GM12892 (cell line): ENCODE measurements at regions not wholly inside any gene's neighbourhood (a gene's known extent, or its start where the extent isn't known, plus 50 kb on each side); places are given as distances from the start of the nearest gene placed in this dataset.
"Not testable (repeated sequence)": the region's sequence is repeated elsewhere in the genome, so short reads cannot be mapped to it uniquely, and the experiment has no call there.

ENCODE experiments used
- DNase-seq: peaks from one replicate; pipeline ENCODE4 v3.0.0; 2011; ENCODE audit not compliant: insufficient read length
- FAIRE-seq: peaks from 2 replicates; lab custom pipeline; 2011; peaks lifted over from hg19 to GRCh38; lab: Jason Lieb, UNC
- POLR2A ChIP-seq: IDR thresholded peaks from 2 replicates; pipeline ENCODE4 v1.6.1; 2011; ENCODE audit warnings: low read depth, low read length, control low read depth
- POLR2AphosphoS5 ChIP-seq: IDR thresholded peaks from 2 replicates; pipeline ENCODE4 v1.6.1; 2011; ENCODE audit warnings: low read depth, low read length, control low read depth
- TAF1 ChIP-seq: IDR thresholded peaks from 2 replicates; pipeline ENCODE4 v1.6.1; 2011; ENCODE audit warnings: low read depth, mild to moderate bottlenecking, control low read depth, low read length, borderline replicate concordance

DNA sequence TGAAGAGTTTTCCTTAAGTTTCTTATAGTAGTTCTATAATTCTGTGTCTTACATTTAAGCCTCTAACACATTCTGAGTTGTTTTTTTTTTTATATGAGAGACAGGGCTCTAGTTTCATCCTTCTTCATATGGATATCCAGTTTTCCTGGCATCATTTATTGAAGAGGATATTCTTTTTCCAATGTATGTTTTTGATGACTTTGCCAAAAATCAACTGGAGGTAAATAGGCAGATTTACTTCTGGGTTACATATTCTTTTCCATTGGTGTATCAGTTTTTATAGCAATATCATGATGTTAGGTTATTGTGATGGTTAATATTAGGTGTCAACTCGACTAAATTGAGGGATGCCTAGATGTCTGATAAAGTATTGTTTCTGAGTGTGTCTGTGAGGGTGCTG is 650.7 kb upstream of the GRID2 start:
- no peak for DNase-seq
- TF ChIP-seq POLR2A (no peak), TAF1 (no peak), POLR2AphosphoS5 (no peak)
- FAIRE-seq: no peak

- DNase-seq (no peak), FAIRE-seq (no peak)
- TF ChIP-seq TAF1 (no peak), POLR2A (no peak), POLR2AphosphoS5 (no peak)
These were observed 622.7 kb upstream of the GRID2 start for GRCh38 chr4:91681091-91681490.

DNA sequence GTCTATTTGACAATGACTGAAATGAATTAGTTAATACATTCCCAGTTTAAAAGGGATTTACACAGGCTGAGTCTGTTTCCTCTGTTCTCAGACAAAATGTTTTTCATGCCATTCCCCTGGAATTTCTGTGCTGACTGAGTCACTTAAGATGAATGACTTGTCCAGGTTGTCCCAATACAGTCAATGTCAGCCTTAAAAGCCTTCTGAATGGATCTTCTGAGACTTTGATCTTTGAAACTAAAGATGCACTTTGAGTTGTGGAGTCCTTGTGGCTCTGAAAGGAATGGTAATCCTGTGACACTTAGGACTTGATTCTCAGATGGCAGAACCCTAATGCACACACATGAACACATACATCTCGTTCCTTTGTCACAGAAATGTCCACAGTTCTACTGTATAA is 622.2 kb upstream of the GRID2 start:
- TF ChIP-seq TAF1 (no peak), POLR2AphosphoS5 (no peak), POLR2A (no peak)
- DNase-seq: no peak
- FAIRE-seq: no peak

DNA sequence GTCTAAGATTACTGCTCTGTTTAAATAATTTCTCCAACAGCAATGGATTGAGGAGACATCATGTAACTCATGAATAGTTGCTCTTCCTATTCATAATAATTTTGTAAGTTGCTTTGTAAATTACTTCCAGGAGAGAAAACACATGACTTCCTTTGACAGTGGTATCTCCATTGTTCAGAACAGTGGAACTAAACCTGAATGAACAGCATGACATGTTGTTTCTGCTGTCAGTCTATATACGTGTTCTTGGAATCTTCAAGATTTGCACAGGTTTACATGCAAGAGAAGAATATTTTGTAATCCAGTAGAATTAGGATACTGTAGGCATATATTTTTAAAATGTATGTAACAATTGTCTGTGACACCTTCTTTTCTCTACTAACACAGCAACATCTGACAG is 618.8 kb upstream of the GRID2 start:
- no peak for FAIRE-seq
- no peak for DNase-seq
- TF ChIP-seq POLR2AphosphoS5: no peak
- TF ChIP-seq POLR2A: no peak
- TF ChIP-seq TAF1: no peak

- DNase-seq: no peak
These were observed 615.4 kb upstream of the GRID2 start for GRCh38 chr4:91688413-91688812.

DNA sequence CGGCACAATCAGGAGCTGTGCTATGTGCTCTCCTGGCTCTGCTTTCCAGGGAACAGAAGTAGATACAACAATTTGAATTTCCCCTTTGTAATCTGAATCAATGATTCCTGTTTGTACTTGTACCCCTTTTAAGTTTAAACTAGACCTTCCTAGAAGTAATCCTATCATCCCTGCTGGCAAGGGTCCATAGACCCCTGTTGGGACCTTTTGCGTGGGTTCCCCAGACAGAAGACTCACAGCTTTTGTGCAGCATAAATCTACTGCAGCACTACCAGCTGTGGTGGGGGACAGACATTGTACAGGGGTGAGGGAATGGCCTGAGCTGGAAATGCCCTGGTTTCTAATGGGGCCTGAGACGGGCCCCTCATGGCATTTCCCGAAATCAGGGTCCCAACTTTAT is 604.1 kb upstream of the GRID2 start:
- not testable (repeated sequence) for FAIRE-seq

More at GRCh38 chr4:91688413-91688812, 615.4 kb upstream of the GRID2 start:
- TF ChIP-seq POLR2AphosphoS5 (no peak), TAF1 (no peak), POLR2A (no peak)
- no peak for FAIRE-seq

DNA sequence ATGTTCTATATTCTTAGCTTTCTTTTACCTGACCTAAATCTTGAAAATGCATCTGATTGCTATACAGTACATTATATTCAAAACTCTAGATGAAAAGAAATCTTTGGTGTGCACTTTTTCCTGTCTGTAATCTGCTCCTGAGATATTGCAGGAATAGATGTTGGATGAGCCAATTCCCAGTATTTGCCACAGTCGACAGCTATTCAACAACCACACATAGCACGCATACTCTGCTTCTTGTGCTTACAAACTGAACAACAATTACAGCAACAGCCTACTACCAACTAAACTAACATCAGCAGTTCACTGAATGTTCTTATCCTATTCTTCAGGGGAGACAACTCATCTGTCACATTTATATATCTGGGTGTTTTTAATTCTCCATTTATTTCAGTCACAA is 573.9 kb upstream of the GRID2 start:
- DNase-seq: no peak
- FAIRE-seq: no peak
- no peak for TF ChIP-seq POLR2AphosphoS5
- TF ChIP-seq POLR2A: no peak

More for the DNA sequence above, 604.1 kb upstream of the GRID2 start:
- not testable (repeated sequence) for DNase-seq

DNA sequence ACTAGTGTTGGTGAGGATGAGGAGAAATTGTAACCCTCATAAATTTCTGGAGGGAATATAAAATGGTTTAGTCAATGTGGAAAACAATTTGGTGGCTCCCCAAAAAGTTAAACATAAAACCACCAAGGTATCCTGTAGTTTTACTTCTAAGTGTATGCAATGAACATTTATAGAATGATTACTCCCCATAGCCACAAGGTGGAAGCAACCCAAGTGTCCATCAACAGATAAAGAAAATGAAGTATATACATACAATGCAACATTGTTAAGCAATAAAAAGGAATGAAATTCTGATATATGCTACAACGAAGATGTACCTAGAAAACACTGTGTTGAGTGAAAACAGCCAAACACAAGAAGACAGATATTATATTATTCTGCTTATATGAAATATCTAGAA is 569.1 kb upstream of the GRID2 start:
- TF ChIP-seq POLR2AphosphoS5: no peak
- TF ChIP-seq POLR2A: no peak
- FAIRE-seq: no peak
- no peak for DNase-seq

DNA sequence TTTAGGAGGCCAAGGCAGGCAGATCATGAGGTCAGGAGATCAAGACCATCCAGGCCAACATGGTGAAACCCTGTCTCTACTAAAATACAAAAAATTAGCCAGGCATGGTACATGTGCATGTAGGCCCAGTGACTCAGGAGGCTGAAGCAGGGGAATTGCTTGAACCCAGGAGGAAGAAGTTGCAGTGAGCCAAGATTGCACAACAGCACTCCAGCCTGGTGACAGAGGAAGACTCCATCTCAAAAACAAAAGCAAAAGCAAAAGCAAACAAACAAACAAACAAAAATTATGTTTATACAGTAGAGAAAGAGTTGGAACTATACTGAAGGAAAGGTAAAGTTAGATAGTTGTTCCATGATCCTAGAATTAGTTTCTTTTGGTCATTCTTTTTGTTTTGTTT is 564.9 kb upstream of the GRID2 start:
- DNase-seq, FAIRE-seq: not testable (repeated sequence)

DNA sequence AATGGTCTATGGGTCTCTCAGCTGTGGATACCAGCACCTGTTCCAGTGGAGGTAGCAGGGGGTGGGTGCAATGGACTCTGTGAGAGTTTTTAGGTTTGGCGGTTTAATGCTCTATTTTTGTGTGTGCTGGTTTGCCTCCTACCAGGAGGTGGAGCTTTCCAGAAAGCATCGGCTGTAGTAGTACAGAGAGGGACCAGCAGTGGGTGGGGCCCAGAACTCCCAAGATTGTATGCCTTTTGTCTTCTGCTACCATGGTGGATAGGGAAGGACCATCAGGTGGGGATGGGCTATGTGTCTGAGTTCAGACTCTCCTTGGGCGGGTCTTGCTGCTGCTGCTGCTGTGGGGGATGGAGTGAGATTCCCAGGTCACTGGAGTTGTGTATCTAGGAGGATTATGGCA is 557.2 kb upstream of the GRID2 start:
- TF ChIP-seq TAF1 (no peak), POLR2A (no peak), POLR2AphosphoS5 (no peak)
- FAIRE-seq: no peak
- no peak for DNase-seq

DNA sequence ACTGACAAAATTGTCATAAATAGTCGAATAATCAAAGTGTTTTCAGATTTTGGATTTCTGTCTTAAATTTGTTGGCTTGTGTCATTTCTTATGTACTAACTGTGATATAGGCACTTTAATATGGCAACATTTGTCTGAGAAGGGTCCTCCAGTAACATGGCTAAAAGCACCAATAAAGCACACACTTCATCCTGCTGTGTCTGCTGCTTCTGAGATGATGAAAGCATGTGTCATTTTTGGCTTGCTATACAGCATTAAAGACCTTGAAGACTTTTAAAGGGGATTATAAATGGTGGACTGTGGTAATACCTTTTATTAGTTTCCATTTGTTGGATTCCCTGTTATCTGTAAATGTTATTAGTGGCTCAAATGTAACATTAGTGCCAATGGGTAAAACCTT is 551.8 kb upstream of the GRID2 start:
- FAIRE-seq: no peak
- DNase-seq: no peak
- no peak for TF ChIP-seq POLR2AphosphoS5
- TF ChIP-seq POLR2A: no peak
- TF ChIP-seq TAF1: no peak

- TF ChIP-seq TAF1 (no peak), POLR2A (no peak), POLR2AphosphoS5 (no peak)
- FAIRE-seq: no peak
- DNase-seq: no peak
These were observed 549.0 kb upstream of the GRID2 start for GRCh38 chr4:91754716-91755115.

DNA sequence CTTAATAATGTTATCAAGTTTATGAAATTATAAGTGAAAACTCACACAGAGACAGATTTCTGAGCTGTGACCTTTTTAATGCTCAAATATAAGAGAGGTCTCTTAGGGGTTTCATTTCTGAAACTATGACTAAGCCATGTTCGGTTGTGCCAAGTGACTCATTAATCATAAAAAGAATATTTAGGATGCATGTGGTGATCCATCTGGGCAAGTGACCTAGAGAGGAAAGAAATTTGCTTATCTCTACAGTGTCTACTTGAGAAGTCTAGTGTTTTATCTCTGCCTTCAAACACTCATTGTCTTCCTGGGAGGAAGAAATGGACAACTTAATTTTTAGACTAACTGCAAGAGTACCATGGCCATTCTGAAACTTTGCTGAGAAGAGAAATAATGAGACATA is 545.3 kb upstream of the GRID2 start:
- TF ChIP-seq TAF1 (no peak), POLR2A (no peak), POLR2AphosphoS5 (no peak)
- DNase-seq (no peak), FAIRE-seq (no peak)

DNA sequence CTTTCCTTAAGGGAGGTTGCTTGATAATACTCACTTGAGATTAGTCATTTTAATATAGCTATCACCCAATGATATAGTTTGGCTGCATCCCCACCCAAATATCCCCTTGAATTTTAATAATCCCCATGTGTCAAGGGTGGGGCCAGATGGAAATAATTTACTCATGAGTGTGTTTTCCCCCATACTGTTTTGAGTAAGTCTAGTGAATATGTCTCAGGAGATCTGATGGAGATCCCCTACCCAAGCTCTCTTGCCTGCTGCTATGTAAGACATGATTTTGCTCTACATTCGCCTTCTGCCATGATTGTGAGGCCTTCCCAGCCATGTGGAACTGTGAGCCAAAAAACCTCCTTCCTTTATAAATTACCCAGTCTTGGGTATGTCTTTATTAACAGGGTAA is 539.7 kb upstream of the GRID2 start:
- TF ChIP-seq TAF1: no peak
- TF ChIP-seq POLR2A: no peak
- no peak for TF ChIP-seq POLR2AphosphoS5
- FAIRE-seq: no peak
- DNase-seq: no peak

DNA sequence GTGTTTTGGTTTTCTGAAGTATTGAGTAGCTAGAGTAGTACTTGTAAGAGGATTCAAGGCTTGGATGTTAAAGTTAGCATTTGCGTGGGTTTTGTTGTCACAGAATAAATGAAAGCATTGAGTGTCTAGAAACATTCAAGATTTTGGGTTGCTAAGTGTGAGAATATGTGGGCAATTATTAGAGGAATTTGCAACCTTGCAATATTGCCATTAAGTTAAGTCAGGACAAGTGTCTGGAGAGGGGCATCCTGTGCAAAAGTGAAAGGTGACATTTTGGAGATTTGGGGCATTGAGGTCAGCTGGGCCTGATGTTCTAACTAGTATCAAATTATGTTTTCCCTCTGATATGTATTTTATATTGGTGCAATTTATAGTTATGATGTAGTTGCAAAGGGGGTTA is 533.9 kb upstream of the GRID2 start:
- DNase-seq (no peak), FAIRE-seq (no peak)
- TF ChIP-seq TAF1: no peak
- no peak for TF ChIP-seq POLR2A
- TF ChIP-seq POLR2AphosphoS5: no peak

DNA sequence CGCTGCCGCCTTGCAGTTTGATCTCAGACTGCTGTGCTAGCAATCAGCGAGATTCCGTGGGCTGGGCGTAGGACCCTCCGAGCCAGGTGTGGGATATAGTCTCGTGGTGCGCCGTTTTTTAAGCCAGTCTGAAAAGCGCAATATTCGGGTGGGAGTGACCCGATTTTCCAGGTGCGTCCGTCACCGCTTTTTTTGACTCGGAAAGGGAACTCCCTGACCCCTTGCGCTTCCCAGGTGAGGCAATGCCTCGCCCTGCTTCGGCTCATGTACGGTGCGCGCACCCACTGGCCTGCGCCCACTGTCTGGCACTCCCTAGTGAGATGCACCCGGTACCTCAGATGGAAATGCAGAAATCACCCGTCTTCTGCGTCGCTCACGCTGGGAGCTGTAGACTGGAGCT is 512.1 kb upstream of the GRID2 start:
- FAIRE-seq, DNase-seq: not testable (repeated sequence)
